HCT116 (cell line): ENCODE measurements at regions not wholly inside any gene's neighbourhood (a gene's known extent, or its start where the extent isn't known, plus 50 kb on each side); places are given as distances from the start of the nearest gene placed in this dataset.

Source experiments
- ATAC-seq: fragments of 200-7000 bp; cut with Tn5 transposase; 2 replicates; pipeline ENCODE4 v1.9.1; 2020; ENCODE audit warnings: mild to moderate bottlenecking, moderate library complexity
- BruUV-seq: library from RNA; stranded (reverse); fragments of 400-500 nt; replicated peaks from 2 replicates; lab custom pipeline; 2021; lab: Mats Ljungman, UMichigan
- CTCF ChIA-PET: fragments of 300-600 bp; sonication (Branson Sonifier 250); formaldehyde crosslinking; loops from one replicate; lab custom pipeline; 2021; ENCODE audit warnings: antibody characterized with exemption; lab: Charles Lee
- POLR2A ChIA-PET: fragments of 300-600, 350-600 bp; sonication (Branson Sonifier 250); formaldehyde crosslinking; loops from one replicate; lab custom pipeline; 2021; ENCODE audit warnings: antibody characterized with exemption; lab: Charles Lee
- RAD21 ChIA-PET, 2 experiments: fragments of 300-600 bp; sonication (Branson Sonifier 250); formaldehyde crosslinking; loops; one replicate each; lab custom pipeline; 2023; ENCODE audit warnings: low total read pairs in 2 of 2; ENCODE audit not compliant: uncharacterized antibody in 2 of 2, unreplicated experiment in 2 of 2, low non-redundant PET in 1 of 2; lab: Charles Lee
- DNase-seq: peaks from one replicate; pipeline ENCODE4 v3.0.0-alpha.2; 2010; ENCODE audit warnings: low read depth, low spot score
- H2AFZ ChIP-seq: fragments of 200-600 bp; shearing (Covaris generic), sonication (generic); 2 replicates; pipeline ENCODE4 v1.6.1; 2017; ENCODE audit warnings: low read depth, mixed run types, mixed read lengths, antibody characterized with exemption, low read length; ENCODE audit not compliant: poor library complexity, severe bottlenecking
- H3K27ac ChIP-seq: 2 replicates; pipeline ENCODE4 v1.5.1; 2012; ENCODE audit warnings: low read depth, low read length
- H3K27me3 ChIP-seq: fragments of 200-600 bp; sonication (generic); 2 replicates; pipeline ENCODE4 v1.6.1; 2016; ENCODE audit warnings: mixed run types, low read length, mixed read lengths; ENCODE audit not compliant: insufficient read depth
- H3K36me3 ChIP-seq, 2 experiments: fragments of 200-500 bp in 1 of 2; fragments of 200-600 bp in 1 of 2; sonication (Bioruptor generic) in 1 of 2; sonication (generic) in 1 of 2; 2 replicates each; pipeline versions ENCODE4 v1.5.1 to v1.6.1; 2014 to 2016; ENCODE audit warnings: low read length in 2 of 2, inconsistent platforms in 1 of 2, mixed read lengths in 1 of 2, mixed run types in 1 of 2; ENCODE audit not compliant: insufficient read depth in 2 of 2, control insufficient read depth in 1 of 2
- H3K4me1 ChIP-seq, 2 experiments: fragments of 200-600 bp in 1 of 2; sonication (generic) in 1 of 2; 2 replicates each; pipeline versions ENCODE4 v1.5.1 to v1.6.1; 2012 to 2017; ENCODE audit warnings: low read length in 2 of 2, inconsistent platforms in 1 of 2, mild to moderate bottlenecking in 1 of 2, mixed read lengths in 1 of 2, mixed run types in 1 of 2, moderate library complexity in 1 of 2; ENCODE audit not compliant: insufficient read depth in 2 of 2, control insufficient read depth in 1 of 2
- H3K4me2 ChIP-seq: fragments of 200-600 bp; sonication (generic); 2 replicates; pipeline ENCODE4 v1.6.1; 2017; ENCODE audit warnings: mixed run types, low read length, mixed read lengths
- H3K4me3 ChIP-seq, 2 experiments: fragments of 200-600 bp in 1 of 2; sonication (generic) in 1 of 2; replicated peaks in 1 of 2; 2 replicates each; pipeline ENCODE4 v1.5.1; 2011 to 2016; ENCODE audit warnings: low read length in 2 of 2, control low read depth in 1 of 2, low read depth in 1 of 2, mild to moderate bottlenecking in 1 of 2, mixed read lengths in 1 of 2, mixed run types in 1 of 2
- H3K79me2 ChIP-seq: fragments of 200-600 bp; sonication (generic); 2 replicates; pipeline ENCODE4 v1.6.1; 2017; ENCODE audit warnings: mild to moderate bottlenecking, mixed run types, low read length, moderate library complexity, mixed read lengths; ENCODE audit not compliant: insufficient read depth
- H3K9ac ChIP-seq: fragments of 200-600 bp; sonication (generic); 2 replicates; pipeline ENCODE4 v1.6.1; 2016; ENCODE audit warnings: low read length, mixed read lengths
- H3K9me2 ChIP-seq: fragments of 200-600 bp; sonication (generic), shearing (Covaris generic); 2 replicates; pipeline ENCODE4 v1.6.1; 2017; ENCODE audit warnings: mixed run types, mild to moderate bottlenecking, moderate library complexity; ENCODE audit not compliant: insufficient read depth
- H3K9me3 ChIP-seq, 2 experiments: fragments of 200-500 bp in 1 of 2; fragments of 200-600 bp in 1 of 2; sonication (Bioruptor generic) in 1 of 2; sonication (generic) in 1 of 2; 2 replicates each; pipeline ENCODE4 v1.6.1; 2014 to 2017; ENCODE audit warnings: low read length in 2 of 2, mixed read lengths in 2 of 2, inconsistent platforms in 1 of 2, low read depth in 1 of 2, mild to moderate bottlenecking in 1 of 2, mixed run types in 1 of 2, moderate library complexity in 1 of 2; ENCODE audit not compliant: control insufficient read depth in 1 of 2, insufficient read depth in 1 of 2
- H4K20me1 ChIP-seq: fragments of 200-600 bp; sonication (generic), shearing (Covaris generic); 2 replicates; pipeline ENCODE4 v1.6.1; 2017; ENCODE audit warnings: mixed run types, mild to moderate bottlenecking, moderate library complexity; ENCODE audit not compliant: insufficient read depth
- ATF3 ChIP-seq: IDR thresholded peaks from 2 replicates; pipeline ENCODE4 v1.6.1; 2012
- EZH2 ChIP-seq: fragments of 200-600 bp; sonication (generic); IDR thresholded peaks from 2 replicates; pipeline ENCODE4 v1.6.1; 2017; ENCODE audit warnings: antibody characterized with exemption, mixed run types
- POLR2A ChIP-seq: IDR thresholded peaks from 2 replicates; pipeline ENCODE4 v1.7.0; 2011; ENCODE audit warnings: borderline replicate concordance; ENCODE audit not compliant: insufficient read depth, insufficient read length; ENCODE audit errors: extremely low read depth
- RAD21 ChIP-seq: IDR thresholded peaks from 2 replicates; pipeline ENCODE4 v1.6.1; 2012; ENCODE audit warnings: low read depth, mild to moderate bottlenecking
- TCF7L2 ChIP-seq: IDR thresholded peaks from 2 replicates; pipeline ENCODE4 v1.7.0; 2011; ENCODE audit warnings: borderline replicate concordance, inconsistent platforms; ENCODE audit not compliant: insufficient read depth, insufficient read length; ENCODE audit errors: extremely low read depth
- ZBTB33 ChIP-seq: IDR thresholded peaks from 2 replicates; pipeline ENCODE4 v1.6.1; 2011; ENCODE audit warnings: mild to moderate bottlenecking, low read length, moderate library complexity; ENCODE audit not compliant: insufficient replicate concordance; ENCODE audit errors: extremely low read depth
- ZFX ChIP-seq: fragments of 450-650 bp; IDR thresholded peaks from 2 replicates; pipeline ENCODE4 v1.6.1; 2017
- intact Hi-C: fragments of 100-400 bp; cut with micrococcal nuclease; formaldehyde crosslinking; loops from 2 replicates; pipeline ENCODE4 v1.10.0; 2022

DNA sequence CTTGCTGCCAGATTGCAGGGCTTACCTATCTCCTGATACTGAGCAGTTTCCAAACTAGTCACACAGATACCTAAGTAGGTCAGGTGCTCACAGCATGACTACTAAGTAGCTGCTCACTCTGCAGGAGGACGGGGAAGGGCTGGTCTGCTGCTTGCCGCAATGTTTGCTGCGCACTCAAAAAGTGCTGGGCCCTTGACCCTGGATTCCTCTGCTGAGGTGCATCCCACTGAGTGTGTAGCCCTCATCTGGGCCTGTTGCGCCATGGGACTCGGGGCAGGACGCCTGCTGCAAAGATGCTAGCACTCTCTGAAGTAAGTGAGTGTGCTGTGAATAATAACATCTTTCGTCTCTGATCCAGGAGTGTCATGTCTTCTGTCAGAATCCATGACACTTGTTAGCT lies 59.2 kb upstream of the MEDAG start:
- ChIA-PET RAD21 (no interaction called here), POLR2A (no interaction called here), CTCF (interaction anchor here (1.7 kb wide), 1 partner anchor 18 kb away, joined by 4 read pairs; no protein-coding TSS in a partner anchor)
- H4K20me1 ChIP-seq: no peaks in the 10 kb centered on the region
- H3K27me3 ChIP-seq: no peaks in the 10 kb centered on the region
- H3K36me3 ChIP-seq: no peaks in the 10 kb centered on the region
- no peak for TF ChIP-seq POLR2A
- TF ChIP-seq ZFX: no peak
- no peak for TF ChIP-seq ATF3
- no peak for TF ChIP-seq TCF7L2
- no peak for TF ChIP-seq EZH2
- TF ChIP-seq ZBTB33: no peak
- TF ChIP-seq RAD21: no peak
- no peaks in the 10 kb centered on the region for H3K9me2 ChIP-seq
- no peaks in the 10 kb centered on the region for H3K79me2 ChIP-seq
- DNase-seq (no peak), ATAC-seq (no peak)
- no peak overlapping the region for H3K27ac ChIP-seq
- peaks cover 0 to 12% of the 10 kb centered on the region in 2 experiments; a peak in 2 of 4 replicates for H3K4me1 ChIP-seq
- H3K4me3 ChIP-seq: no peak overlapping the region
- H3K9ac ChIP-seq: no peak overlapping the region
- no TSS peak for BruUV-seq
- peaks cover 0 to 10% of the 10 kb centered on the region in 2 experiments; a peak in 1 of 4 replicates for H3K9me3 ChIP-seq
- no peak overlapping the region for H2AFZ ChIP-seq
- no peak overlapping the region for H3K4me2 ChIP-seq
- intact Hi-C loops: no loop called here
